CD4-positive, alpha-beta T cell treated with Interleukin-21 for 1 hour (primary cell): ENCODE measurements at regions not wholly inside any gene's neighbourhood (a gene's known extent, or its start where the extent isn't known, plus 50 kb on each side); places are given as distances from the start of the nearest gene placed in this dataset.
"Not testable (repeated sequence)": the region's sequence is repeated elsewhere in the genome, so short reads cannot be mapped to it uniquely, and the experiment has no call there.

Source experiments
- DNase-seq: peaks from one replicate; pipeline ENCODE4 v3.0.0-alpha.2; 2020

DNA sequence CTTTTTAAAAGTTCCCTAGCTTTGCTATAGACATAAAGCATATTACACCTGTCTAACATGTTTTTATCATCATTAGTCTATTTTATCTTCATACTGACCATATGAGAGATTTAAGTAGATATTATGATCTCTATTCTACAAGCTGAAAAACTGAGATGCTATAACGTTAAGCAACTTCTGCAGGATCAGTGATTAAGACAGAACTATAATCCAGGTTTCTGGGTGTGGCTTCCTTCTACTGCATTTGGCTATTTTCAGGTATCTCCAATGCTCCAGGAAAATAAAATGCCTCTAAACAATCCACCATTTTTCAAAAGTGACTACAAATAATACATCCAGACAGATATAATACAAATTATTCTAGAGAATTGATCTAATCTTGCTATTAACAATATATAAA, 53.4 kb downstream of the RGS2 start:
- DNase-seq: no peak

DNA sequence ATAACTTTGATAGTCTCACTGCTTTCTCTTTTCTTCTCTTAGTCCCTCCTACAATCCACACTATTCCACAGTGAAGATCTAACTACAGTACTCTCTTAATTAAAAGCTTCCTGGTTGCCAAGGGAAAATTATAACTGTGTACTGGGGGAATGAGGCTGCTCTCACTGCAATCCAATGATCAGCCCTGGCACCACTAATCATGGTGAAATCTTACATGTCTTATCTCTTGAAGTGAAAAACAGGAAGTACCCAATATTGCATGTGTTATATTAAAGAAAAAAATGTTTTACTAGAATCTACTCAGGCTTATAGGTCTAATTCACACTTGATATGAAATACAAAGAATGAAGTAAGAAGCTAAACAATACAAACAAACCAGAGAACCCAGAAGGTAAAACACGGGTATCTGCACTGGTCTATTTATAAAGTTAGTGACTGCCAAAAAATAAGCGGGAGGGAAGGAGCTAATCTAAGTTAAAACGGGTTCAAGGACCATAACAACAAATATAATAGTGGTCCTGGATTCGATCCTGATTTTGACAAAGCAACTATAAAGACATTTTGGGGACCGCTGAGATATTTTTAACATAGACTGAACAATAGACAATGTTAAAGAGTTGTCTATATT, 57.5 kb downstream of the RGS2 start:
- DNase-seq: no peak

DNA sequence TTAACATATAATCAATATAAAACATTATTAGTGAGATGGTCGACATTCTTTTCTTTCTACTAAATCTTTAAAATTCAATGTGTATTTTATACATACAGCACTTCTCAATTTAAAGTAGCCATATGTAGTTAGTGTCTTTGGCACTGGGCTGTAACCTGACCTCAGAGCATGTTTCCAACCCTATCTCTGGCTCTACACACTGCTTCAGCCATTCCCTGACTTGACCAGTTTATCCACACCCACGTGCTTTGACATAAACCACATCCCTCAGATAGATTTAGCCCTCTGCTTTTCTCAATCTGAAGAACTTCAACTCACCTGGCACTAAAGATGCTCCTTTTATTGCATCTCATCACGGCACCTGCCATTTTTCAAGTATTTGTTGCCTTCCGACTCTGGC, 58.3 kb downstream of the RGS2 start:
- DNase-seq: no peak

DNA sequence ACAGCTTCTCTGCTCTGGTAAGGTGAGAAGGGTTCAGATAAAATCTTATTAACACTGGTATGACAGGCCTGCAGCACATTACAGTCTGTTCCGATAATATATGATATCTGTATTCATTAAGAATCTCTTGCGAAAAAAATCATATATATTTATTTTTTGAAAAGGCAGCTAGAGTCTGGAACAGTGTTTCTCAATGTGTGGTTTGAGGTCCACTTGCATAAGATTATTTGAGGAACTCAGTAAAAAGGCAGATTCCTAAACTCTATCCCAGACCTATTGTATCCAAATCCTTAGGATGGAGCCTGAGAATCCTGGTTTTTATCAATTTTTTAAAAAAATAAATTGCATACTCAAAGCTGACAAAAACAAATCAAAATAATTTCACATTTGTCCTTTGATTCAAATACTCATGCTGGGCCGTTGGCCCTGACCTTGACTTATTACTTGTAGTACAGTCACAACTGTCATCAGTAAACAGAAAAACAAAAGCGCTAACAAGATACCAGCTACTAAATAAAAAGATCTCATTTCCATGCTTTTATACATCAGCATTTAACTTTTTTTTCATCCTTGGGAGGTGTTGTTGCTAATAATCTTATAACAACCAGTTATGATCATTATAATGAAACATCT, 60.6 kb downstream of the RGS2 start:
- no peak for DNase-seq

DNA sequence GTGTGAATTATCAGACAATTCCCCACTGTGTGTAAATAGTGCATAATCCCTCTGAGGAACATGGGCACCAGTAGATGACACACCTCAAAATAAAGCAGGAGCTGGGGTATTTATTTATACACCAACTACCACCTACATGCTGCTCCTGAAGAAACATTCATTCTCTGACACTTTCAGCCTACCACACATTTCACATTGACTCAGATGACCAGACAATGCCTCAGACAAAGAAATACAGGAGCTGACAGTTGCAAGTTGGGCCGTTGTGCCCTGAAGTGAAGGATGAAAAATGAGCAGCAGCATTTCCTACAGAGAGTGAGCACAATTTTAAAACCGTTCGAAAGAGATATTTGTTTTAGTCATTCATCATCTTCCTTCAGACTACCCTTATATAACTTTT, 63.2 kb downstream of the RGS2 start:
- DNase-seq: no peak

DNA sequence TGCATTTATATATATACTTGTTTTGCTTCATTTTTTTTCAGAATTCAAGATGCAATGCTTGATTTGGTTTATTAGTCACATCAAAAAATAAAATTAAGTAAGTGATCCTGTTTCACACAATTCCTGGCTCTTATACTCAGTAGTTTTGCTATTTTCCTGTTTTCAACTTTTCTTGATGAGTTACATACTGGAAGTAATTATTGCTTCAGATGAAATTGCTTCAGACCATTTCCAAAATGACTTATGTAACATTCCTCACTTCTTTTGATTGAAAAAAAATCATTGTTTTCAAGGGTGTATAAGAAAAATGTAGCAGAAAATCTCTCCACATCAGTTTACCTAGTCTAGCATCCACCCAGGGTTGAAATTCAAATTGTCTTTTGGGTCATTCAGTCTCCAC, 65.0 kb downstream of the RGS2 start:
- no peak for DNase-seq

DNA sequence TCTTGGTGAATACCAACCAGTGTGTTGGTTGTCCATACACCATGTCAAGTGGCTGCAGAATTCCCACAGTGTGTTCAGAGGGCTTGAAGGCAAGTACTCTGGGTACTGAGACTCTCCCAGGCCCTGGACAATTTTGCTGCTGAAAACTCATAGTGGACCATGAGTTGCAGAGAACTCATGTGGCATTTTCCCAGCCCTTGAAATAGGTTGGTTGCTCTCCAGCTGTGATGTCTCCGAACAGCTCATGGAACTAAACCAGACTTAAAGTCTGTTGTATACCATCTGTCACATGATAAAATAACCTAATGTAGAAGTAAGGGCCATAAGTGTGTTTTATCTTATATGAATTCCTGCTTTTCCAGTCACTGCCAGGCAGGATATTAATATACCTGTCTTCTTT, 67.8 kb downstream of the RGS2 start:
- DNase-seq: no peak

DNA sequence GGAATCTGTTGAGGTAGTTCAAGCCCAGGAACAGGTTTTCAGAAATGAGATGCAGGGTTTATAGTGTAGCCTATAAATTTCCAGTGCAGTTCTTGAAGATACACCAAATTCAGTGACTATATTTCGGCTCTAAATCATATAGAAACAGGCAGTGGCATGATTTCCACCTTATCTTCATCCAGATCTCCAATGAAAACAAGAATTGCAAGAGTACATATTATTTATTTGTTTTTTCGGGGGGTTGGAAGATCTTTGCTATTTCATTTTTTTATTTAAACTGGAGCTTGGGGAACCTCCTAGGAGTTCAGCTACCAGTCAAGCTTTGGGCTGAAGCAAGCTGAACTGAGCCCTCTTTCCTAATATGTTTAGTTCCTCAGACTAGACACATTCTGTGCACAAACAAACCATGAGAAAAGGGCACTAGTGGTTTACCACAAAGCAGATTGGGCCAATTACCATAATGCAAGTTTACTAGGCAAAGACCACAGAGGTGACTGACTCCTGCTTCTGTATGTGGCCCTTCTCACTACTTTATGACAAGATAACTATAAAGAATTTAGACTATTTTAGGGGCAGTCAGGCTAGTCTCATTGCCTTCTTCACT, 68.5 kb downstream of the RGS2 start:
- peak; percentile 9 for DNase-seq

DNA sequence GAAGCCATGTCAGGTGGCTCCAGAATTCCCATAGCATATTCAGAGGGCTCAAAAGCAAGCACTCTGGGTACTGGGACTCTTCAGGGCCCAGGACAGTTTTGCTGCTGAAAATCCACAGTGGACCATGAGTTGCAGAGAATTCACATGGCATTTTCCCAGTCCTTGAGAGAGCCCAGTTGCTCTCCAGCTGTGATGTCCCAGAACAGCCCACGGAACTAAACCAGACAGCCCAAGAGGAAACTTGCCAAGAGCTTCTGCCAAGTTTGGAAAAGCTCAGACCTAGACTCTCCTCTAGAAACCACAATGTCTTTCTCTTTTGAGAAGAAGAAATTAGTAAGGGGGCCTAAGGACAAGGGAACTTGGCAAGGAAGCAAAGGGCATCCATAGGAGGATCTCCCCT, 69.4 kb downstream of the RGS2 start:
- no peak for DNase-seq

DNA sequence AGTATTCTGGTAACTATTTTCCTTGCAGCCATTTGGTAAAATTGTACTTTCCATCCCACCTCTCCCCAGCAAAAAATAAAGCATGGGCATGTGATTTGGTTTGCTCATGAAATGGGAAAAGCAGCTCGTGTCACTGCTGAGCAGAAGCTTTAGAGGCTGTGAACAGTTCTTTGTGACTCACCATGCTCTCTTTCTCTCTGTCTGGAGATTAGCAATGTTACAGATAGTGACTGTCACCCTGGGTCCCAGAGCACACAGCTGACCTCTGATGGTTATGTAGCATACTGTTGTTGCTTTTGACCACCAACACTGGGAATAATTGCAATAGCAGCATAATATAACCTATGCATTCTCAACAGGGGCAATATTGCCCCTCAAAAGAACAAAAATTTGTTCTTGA, 70.6 kb downstream of the RGS2 start:
- DNase-seq: no peak

DNA sequence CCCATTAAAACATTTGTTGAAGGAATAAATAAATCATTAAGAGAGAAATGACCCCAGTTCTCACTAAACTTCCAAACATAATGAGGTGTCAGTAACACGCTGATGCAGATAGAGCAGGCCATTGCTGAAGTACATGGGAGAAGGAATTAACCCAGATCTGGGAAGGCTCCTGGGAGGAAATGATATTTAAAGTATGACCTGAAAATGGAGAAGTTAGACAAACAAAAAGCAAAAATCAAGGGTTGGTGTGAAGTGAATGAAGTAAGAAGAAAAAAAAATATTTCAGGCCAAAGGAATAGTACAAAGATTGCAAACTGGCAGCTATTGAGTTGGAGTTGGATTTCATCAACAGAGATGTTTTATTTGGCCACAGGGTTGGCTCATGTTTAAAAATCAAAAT, 71.4 kb downstream of the RGS2 start:
- no peak for DNase-seq

DNA sequence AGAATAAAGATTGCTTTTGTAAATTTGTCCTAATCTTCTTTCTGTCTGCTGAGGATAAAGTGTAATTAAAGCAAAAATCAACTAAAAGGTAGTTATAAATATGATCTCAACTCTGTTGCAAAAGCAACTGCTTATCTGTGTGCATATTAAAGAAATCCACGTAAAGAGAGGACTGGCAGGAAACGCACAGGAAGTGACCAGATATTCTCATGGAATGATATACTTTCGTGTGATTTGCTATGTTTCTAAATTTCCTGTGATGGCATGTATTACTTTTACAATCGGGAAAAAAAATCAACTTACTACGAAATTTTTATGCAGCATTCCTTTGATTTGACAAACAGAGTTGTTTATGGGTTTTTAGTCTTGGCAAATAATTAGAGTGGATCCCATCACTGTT, 75.4 kb downstream of the RGS2 start:
- DNase-seq: no peak

DNA sequence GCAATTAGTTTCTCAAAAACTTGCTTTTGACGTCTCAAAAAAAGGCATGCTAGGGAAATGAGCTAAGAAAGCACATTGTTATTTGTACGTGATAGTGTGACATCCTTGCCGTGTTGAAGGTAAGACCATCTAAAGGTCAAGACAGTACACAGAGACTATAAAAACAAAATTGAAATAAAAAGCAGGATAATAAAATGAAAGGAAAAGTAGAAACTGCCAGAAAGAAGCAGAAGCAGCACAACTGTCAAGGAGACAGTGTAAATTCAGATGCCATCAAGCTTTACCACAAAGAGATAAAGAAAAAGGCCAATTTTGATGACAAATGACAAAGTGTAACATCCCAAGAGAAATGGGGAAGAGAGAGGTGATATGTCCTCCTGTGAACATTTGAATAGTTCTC, 76.5 kb downstream of the RGS2 start:
- not testable (repeated sequence) for DNase-seq

DNA sequence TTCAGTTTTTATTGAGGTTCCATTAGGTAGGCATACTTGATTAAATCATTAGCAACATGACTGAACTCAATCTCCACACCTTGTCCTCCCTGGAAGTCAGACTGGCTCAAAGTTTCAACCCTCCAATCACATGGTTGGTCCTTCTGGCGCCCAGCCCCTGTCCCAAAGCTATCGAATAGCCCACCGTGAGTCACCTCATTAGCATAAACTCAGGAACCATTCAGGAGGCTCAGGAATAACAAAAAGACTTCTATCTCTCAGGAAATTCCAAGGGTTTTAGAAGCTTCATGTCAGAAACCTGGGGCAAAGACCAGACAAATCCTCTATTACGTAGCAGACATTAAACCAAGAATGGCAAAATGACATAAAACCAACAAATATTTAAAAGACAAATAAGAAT, 78.6 kb downstream of the RGS2 start:
- no peak for DNase-seq

DNA sequence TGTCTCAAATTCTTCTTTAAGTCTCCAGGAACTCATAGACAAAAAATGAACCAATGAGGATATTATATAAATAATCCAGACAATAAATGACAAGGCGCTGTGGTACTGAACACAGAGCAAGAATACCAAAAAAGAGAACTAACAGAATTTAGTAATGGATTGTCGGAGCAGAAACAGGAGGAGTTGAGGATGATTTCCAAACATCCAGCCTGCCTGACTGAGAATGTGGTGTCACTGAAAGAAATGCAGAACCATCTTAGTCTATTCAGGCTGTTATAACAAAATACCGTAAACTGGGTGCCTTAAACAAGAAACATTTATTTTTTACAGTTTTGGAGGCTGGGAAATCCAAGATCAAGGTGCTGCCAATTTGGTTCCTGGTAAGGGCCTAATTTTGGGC, 79.7 kb downstream of the RGS2 start:
- no peak for DNase-seq

DNA sequence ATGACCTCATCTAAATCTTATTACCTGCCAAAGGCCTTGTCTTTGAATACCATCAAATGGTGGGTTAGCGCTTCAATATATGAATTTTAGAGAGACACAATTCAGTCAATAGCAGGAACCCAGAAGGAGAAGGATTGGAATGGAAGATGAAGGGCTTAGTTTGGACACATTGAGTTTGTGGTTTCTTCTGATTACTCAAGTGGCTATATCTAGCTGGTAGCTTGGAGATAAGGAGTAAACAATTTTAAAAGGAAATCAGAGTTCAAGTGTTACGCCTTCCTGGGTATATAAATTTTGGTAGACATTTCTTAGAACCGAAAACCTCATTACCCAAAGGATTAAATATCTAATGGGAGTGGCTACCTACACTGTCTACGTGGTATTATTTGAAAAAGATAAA, 80.2 kb downstream of the RGS2 start:
- DNase-seq: no peak

DNA sequence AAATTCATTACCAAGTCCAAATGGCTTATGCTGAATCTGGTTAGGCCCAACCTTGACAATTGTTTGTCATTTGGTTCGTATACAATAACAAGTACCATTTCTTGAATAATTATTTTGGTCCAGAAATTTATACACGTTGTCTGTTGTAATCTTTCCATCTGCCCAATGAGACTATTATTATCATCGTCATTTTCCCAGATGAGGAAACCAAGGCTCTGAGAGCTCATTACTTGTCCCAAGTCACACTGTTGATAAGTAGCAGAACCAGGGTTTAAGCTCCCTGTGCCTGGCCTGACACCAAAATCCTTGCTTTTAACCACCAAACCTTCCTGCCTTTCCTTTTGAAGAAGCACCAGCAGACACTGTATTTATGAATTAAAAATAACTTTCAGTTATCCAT, 81.3 kb downstream of the RGS2 start:
- no peak for DNase-seq

DNA sequence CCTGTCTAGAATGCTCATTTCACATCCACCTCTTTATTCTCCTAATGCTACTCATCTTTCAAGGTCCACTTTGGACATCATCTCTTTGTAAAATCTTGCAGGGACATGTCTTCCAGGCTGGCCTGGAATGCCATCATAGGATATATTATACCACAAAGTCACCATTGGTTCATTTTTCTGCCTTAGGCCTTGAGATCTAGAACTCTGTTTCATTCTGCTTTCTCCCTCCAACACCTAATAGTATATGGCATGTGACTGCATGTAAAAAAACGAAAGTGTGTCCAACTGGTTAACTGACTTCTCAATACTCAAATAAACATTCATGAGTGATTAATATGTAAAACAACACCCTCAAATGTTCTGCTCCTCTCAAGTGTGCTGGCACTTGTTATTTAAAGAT, 84.1 kb downstream of the RGS2 start:
- DNase-seq: no peak

DNA sequence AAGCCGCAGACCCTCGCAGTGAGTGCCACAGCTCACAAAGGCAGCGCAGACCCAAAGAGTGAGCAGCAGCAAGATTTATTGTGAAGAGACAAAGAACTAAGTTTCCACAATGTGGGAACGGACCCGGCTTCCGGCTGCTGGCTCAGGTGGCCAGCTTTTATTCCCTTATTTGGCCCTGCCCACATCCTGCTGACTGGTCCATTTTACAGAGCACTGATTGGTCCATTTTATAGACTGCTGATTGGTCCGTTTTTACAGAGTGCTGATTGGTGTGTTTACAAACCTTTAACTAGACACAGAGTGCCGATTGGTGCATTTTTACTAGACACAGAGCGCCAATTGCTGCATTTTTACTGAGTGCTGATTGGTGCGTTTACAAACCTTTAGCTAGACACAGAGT, 86.6 kb downstream of the RGS2 start:
- not testable (repeated sequence) for DNase-seq

DNA sequence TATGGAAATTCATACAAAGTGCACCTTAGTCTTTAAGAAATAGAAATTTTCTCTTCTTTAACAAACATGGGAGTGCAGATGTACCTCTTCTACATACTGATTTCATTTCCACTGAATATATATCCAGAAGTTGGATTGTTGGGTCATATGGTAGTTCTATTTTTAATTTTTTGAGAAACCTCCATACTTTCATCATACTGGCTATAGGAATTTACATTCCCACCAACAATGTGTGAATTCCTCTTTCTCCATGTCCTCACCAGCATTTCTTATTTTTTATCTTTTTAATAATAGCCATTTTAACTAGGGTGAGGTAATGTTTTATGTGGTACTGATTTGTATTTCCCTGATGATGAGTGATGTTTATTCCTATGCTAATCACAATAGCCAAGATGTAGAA, 87.5 kb downstream of the RGS2 start:
- no peak for DNase-seq

DNA sequence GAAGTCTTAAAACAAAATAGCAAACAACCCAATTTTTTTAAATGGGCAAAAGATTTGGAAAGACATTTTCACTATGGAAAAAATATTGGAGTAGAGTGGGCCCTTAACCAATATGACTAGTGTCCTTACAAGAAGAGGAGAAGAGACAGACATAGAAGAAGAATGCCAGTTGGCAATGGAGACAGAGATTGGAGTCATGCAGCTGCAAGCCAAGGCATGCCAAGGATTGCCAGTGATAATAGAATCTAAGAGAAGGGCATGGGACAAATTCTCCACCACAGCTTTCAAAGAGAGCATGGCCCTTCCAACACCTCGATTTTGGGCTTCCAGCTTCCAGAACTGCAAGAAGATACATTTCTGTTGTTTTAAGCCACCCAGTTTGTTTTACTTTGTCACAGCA, 92.7 kb downstream of the RGS2 start:
- no peak for DNase-seq

DNA sequence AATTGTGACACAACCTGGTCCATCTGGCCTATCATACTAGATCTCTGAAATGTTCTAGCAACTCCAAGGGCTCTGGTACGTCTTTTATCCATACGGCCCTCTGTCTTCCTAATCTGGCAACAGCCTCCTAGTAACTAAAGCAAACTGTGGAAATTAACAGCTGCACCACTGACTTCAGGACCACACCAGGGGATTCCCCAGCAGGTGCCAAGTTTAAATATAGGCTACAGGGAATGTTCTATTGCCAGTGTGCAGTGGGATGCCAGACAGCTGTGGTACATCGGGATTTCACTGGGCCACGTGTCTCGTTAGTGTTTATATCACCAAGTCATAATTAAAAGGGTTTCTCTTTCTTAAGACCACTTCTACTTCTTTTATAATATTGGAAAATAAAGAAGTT, 94.3 kb downstream of the RGS2 start:
- no peak for DNase-seq

DNA sequence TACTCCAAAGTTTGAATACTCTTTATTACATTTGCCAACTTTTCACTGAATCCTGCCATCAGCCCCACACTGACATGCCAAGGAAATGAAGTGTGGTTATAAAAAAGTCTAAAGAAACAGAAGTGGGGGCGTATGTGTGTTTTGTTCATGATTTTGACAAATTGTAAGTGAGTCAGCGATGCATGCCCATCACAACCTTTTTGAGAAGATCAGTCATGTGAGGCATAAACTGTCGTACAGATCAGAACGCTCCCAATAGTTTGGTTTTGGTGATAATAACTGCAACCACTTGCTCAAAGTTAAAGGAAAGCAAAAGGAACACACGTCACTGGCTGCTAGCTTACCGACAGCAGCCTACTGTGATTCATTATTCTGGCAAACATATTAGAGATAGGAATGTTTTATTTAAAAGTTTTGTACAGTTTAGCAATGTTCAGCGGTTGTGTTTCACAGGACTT, 95.6 kb downstream of the RGS2 start:
- DNase-seq: no peak

DNA sequence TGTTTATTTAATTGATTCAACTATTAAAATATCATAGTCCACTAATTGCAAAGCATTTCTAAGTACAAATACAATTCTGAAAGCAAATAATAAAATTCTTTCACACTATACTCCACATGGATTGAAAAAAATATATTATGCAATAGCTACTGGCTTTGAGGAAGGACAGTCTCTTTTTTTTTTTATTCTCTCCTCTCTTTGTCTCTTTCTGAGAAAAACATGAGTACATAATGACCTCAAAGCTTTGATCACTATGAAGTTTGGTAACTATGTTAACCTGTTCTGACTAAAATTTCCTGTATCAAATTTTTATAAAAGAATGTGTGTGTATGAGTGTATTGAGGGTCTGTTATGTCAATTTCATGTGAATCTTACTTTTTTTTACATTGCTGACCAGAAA, 96.2 kb downstream of the RGS2 start:
- DNase-seq: no peak

DNA sequence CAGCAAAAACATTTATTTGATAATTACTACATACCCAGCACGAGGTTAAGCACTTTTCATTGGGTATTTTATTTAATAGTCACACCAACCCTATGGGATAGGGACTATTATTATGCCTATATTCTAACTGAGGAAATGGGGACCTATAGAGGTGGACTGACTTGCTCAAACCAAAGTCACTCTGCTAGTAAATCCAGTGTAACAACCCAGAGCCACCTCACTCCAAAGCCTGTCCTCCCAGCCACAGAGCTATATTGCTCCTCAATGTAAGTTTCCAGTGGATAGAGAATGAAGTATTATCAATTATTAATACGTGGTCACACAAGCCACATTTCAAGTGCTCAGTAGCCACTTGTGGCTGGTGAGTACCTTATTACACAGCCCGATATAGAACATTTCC, 97.5 kb downstream of the RGS2 start:
- DNase-seq: no peak
